Panc1 (cell line): ENCODE measurements at regions not wholly inside any gene's neighbourhood (a gene's known extent, or its start where the extent isn't known, plus 50 kb on each side); places are given as distances from the start of the nearest gene placed in this dataset.

Source experiments
- CTCF ChIP-seq: fragments of 450-650 bp; IDR thresholded peaks from 2 replicates; pipeline ENCODE4 v1.5.1; 2017; ENCODE audit warnings: mild to moderate bottlenecking
- POLR2AphosphoS5 ChIP-seq: IDR thresholded peaks from 2 replicates; pipeline ENCODE4 v1.6.1; 2012; ENCODE audit warnings: mild to moderate bottlenecking, low read depth, low read length, moderate library complexity
- TCF7L2 ChIP-seq: IDR thresholded peaks from 2 replicates; pipeline ENCODE4 v1.6.1; 2011; ENCODE audit warnings: mild to moderate bottlenecking, low read depth, low read length, inconsistent platforms

DNA sequence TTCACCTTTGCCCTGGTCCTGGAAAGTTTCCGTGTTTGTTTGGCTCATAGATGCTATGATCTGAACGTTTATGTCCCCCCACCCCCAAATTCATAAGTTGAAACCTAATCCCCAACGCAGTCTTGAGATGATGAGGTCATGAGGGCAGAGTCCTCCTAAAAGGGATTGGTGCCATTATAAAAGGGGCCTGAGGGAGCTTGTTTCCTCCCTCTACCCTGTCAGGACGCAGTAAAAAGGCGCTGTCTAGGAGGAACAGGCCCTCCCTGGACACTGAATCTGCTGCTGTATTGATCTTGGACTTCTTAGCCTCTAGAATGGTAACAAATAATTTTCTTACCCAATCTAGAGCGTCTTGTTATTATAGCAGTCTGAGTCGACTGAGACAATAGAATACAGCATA, 2190.6 kb upstream of the TENM3 start:
- TF ChIP-seq CTCF (no peak), TCF7L2 (no peak), POLR2AphosphoS5 (no peak)
